Erythroblast (primary cell): ENCODE measurements at regions not wholly inside any gene's neighbourhood (a gene's known extent, or its start where the extent isn't known, plus 50 kb on each side); places are given as distances from the start of the nearest gene placed in this dataset.

ENCODE experiments used
- GATA1 ChIP-seq: IDR thresholded peaks from 2 replicates; pipeline ENCODE4 v1.6.1; 2011; ENCODE audit warnings: low read depth, mild to moderate bottlenecking, control low read depth, low read length, moderate library complexity
- POLR2A ChIP-seq: IDR thresholded peaks from 2 replicates; pipeline ENCODE4 v1.6.1; 2011; ENCODE audit warnings: mild to moderate bottlenecking, low read length

DNA sequence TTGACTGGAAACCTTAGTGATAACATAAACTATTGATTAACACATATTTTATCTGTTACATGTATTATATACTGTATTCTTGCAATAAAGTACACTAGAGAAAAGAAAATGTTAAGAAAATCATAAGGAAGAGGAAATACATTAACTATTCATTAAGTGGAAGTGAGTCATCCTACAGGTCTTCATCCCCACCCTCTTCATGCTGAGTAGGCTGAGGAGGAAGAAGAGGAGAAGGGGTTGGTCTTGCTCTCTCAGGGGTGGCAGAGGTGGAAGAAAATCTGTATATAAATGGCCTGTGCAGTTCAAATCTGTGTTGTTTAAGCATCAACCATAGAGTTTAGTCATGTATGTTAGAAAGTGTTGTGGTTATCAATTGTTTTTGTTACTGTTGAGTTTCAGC is 66.1 kb upstream of the CHODL start:
- TF ChIP-seq POLR2A: no peak
- no peak for TF ChIP-seq GATA1
